Lower leg skin (tissue), 4 donors: ENCODE measurements at regions not wholly inside any gene's neighbourhood (a gene's known extent, or its start where the extent isn't known, plus 50 kb on each side); places are given as distances from the start of the nearest gene placed in this dataset.

Experiments used
- DNase-seq, 2 donors: peaks; one replicate each; pipeline ENCODE4 v3.0.0-alpha.2; 2019; ENCODE audit warnings: low spot score in 2 of 2
- H3K4me3 ChIP-seq: fragments of 200-600 bp; sonication (generic); 2 replicates; pipeline ENCODE4 v1.5.1; 2017; ENCODE audit warnings: mild to moderate bottlenecking, low read depth; ENCODE audit not compliant: poor library complexity, severe bottlenecking
- POLR2A ChIP-seq, 2 donors: fragments of 450-650 bp; IDR thresholded peaks; one replicate each; pipeline ENCODE4 v1.6.1; 2016 to 2017; ENCODE audit warnings: antibody characterized with exemption in 2 of 2, mild to moderate bottlenecking in 1 of 2, moderate library complexity in 1 of 2
- WGBS, 2 donors: methylation state at CpG; one replicate each; pipeline ENCODE4 v1.1.5; 2018; 5-methylcytosine and 5-hydroxymethylcytosine counted together
- intact Hi-C: fragments of 100-400 bp; cut with DNase I; formaldehyde crosslinking; loops from one replicate; pipeline ENCODE4 v1.15.0; 2023; ENCODE audit warnings: low total_unique reads
- TF ChIP-seq, protein P1 (sequence below), 3 donors: fragments of 450-650 bp; IDR thresholded peaks; one replicate each; pipeline ENCODE4 v1.5.1; 2016; ENCODE audit warnings: antibody characterized with exemption in 3 of 3, mild to moderate bottlenecking in 3 of 3, moderate library complexity in 2 of 3

DNA sequence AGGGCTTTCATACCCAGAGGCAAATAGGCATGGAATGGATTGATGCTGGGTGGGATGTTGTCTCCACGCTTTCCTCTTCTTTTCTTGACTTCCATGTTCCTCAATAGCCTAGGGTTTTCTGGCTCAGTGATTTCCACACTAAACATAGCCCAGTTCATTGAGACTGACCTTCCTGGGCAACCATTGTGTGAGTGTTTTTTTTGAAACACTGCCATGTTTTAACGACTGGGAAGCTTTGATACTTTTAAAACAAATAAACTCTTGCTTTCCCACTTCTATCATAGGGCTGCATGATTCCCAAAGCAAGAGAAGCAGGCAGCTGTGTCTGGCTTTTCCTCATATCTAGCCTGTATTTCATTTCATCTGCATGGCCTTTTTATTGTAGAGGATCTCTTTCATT is 775.9 kb upstream of the TSPY4 start:
- H3K4me3 ChIP-seq: no peak overlapping the region
- TF ChIP-seq, protein P1, sequence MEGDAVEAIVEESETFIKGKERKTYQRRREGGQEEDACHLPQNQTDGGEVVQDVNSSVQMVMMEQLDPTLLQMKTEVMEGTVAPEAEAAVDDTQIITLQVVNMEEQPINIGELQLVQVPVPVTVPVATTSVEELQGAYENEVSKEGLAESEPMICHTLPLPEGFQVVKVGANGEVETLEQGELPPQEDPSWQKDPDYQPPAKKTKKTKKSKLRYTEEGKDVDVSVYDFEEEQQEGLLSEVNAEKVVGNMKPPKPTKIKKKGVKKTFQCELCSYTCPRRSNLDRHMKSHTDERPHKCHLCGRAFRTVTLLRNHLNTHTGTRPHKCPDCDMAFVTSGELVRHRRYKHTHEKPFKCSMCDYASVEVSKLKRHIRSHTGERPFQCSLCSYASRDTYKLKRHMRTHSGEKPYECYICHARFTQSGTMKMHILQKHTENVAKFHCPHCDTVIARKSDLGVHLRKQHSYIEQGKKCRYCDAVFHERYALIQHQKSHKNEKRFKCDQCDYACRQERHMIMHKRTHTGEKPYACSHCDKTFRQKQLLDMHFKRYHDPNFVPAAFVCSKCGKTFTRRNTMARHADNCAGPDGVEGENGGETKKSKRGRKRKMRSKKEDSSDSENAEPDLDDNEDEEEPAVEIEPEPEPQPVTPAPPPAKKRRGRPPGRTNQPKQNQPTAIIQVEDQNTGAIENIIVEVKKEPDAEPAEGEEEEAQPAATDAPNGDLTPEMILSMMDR (IDR thresholded peaks at IDR 0.05): no peak
- TF ChIP-seq POLR2A (IDR thresholded peaks at IDR 0.05): no peak
- intact Hi-C loops: no loop called here
- WGBS, 2 donors: 44% methylated on average over 2 of the region's 2 CpGs; no CpG with 5 or more reads in 1 of the 2 donors
- no peak for DNase-seq

DNA sequence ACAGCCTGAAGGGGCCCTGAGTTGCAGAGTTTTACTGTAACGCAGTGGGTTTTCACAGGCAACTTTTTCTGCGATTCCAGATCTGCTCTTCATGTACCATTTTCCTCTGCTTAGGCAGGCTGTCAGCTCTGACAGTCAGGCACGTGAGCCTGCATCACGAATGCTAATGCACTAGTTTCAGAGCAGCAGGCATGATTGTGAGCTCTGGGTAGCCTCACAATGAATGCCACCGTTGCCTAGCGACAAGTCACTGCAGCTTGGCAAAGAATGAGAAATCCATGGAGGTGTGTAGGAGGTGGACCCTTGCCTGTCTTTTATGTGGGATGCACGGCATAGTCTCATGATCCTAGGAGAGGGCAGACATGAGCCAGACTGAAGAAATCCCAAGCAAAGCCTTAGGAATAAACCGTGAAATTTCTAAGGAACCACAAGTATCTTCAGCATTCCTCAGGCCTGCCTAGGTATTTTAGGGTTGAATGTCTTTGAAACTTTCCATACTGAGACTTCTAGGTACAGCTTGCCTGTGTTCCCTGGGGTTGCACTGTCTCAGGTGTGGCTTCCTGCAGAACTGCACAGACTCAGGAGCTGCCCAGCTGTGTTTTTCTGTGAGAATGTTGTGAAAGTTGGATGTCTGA is 774.7 kb upstream of the TSPY4 start:
- H3K4me3 ChIP-seq: no peak overlapping the region
- DNase-seq: no peak
- intact Hi-C loops: no loop called here
- TF ChIP-seq POLR2A (IDR thresholded peaks at IDR 0.05): no peak
- WGBS, 2 donors: 73% methylated on average over 8 of the region's 8 CpGs; no CpG with 5 or more reads in 1 of the 2 donors

DNA sequence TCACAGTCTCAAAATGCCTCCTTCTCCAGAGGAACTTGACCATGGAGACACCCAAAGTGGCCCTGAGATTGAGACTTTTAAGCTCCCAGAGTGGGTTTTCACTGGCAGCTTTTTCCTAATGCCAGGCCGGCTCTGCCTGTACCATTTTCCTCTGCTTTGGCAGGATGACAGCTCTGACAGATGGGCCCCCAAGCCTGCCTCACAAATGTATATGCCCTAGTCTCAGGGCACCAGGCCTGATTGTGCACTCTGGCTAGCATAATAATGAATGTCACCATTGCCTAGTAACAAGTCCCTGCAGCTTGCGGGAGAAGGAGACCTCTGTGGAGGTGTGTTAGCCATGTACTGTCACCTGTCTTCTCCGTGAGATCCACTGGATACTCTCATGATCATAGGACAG is 772.8 kb upstream of the TSPY4 start:
- H3K4me3 ChIP-seq: no peak overlapping the region
- no peak for TF ChIP-seq POLR2A (IDR thresholded peaks at IDR 0.05)
- TF ChIP-seq, protein P1 (IDR thresholded peaks at IDR 0.05): no peak
- intact Hi-C loops: no loop called here
- no peak for DNase-seq
- WGBS, 2 donors: 82% methylated on average over 3 of the region's 3 CpGs; no CpG with 5 or more reads in 1 of the 2 donors

DNA sequence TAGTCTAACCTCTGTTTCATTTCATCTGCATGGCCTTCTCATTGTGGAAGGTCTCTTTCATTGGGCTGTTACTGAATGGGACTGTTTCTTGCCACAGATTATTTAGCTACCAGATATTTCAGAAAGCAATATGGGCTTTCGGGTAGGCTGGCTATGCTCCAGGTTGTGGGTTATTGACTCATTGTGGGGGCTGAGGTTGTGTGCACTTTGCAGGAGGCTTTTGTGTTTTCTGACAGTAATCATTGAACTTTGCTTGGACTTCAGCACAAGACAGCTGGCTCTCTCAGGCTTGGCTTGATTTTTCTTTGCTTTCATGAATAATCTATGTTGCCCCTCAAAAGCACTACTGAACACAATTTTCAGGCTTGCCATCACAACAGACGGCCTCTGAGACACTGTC is 771.1 kb upstream of the TSPY4 start:
- 55% methylated on average over 2 of the region's 2 CpGs; no CpG with 5 or more reads in 1 of the 2 donors for WGBS, 2 donors
- intact Hi-C loops: no loop called here
- no peak for DNase-seq
- H3K4me3 ChIP-seq: no peak overlapping the region
- TF ChIP-seq, protein P1 (IDR thresholded peaks at IDR 0.05): no peak
- TF ChIP-seq POLR2A (IDR thresholded peaks at IDR 0.05): no peak

DNA sequence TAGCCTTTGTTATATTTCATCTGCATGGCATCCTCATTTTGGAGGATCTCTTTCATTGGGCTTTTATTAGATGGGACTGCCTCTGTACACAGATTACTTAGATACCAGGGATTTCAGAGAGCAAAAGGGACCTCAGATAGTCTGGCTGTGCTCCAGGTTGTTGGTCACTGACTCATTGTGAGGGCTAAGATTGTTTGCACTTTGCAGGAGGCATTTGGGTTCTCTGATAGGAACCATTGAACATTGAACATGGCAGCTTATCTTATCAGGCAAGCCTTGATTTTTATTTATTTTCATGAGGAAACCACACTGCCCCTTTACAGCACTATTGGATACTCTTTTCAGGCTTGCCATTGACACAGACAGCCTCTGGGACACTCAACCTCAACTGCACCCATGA is 766.9 kb upstream of the TSPY4 start:
- TF ChIP-seq, protein P1 (IDR thresholded peaks at IDR 0.05): no peak
- no peak for TF ChIP-seq POLR2A (IDR thresholded peaks at IDR 0.05)
- intact Hi-C loops: no loop called here
- DNase-seq: no peak
- no peak overlapping the region for H3K4me3 ChIP-seq

DNA sequence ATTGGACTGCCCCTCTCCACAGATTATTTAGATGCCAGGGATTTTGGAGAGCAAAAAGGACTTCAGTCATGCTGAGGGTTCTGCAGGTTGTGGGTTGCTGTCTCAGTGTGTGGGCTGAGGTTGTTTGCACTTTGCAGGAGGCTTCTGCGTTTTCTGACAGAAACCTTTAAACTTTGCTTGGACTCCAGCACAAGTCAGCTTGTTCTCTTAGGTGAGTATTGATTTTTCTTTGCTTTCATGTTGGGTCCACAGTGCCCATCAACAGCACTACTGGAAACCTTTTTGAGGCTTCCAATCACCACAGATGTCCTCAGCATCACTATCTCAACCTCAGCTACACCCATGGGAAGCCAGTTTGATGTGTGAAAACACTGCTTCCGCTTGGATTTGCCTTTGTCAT is 764.3 kb upstream of the TSPY4 start:
- no peak overlapping the region for H3K4me3 ChIP-seq
- no peak for TF ChIP-seq POLR2A (IDR thresholded peaks at IDR 0.05)
- TF ChIP-seq, protein P1 (IDR thresholded peaks at IDR 0.05): no peak
- intact Hi-C loops: no loop called here
- WGBS, 2 donors: 61% methylated on average over 2 of the region's 2 CpGs; no CpG with 5 or more reads in 1 of the 2 donors
- DNase-seq: no peak
